MM.1S (cell line): ENCODE measurements at regions not wholly inside any gene's neighbourhood (a gene's known extent, or its start where the extent isn't known, plus 50 kb on each side); places are given as distances from the start of the nearest gene placed in this dataset.
"Not testable (repeated sequence)": the region's sequence is repeated elsewhere in the genome, so short reads cannot be mapped to it uniquely, and the experiment has no call there.

Experiments
- DNase-seq: peaks from one replicate; pipeline ENCODE4 v3.0.0-alpha.2; 2015
- H2AFZ ChIP-seq: fragments of 300-600 bp; sonication (generic); 2 replicates; pipeline ENCODE4 v1.6.0; 2016; ENCODE audit warnings: antibody characterized with exemption, low read length
- H3F3A ChIP-seq: fragments of 300-600 bp; sonication (generic); 2 replicates; pipeline ENCODE4 v1.6.1; 2016; ENCODE audit warnings: mild to moderate bottlenecking, antibody characterized with exemption, low read length, moderate library complexity, mixed read lengths; ENCODE audit not compliant: insufficient read depth
- H3K27ac ChIP-seq: fragments of 300-600 bp; sonication (generic); 2 replicates; pipeline ENCODE4 v1.5.1; 2016; ENCODE audit warnings: mild to moderate bottlenecking, low read length
- H3K27me3 ChIP-seq: fragments of 300-600 bp; sonication (generic); replicated peaks from 2 replicates; pipeline ENCODE4 v1.6.0; 2016; ENCODE audit warnings: low read length; ENCODE audit not compliant: insufficient read depth
- H3K36me3 ChIP-seq: fragments of 300-600 bp; sonication (generic); replicated peaks from 2 replicates; pipeline ENCODE4 v1.6.1; 2016; ENCODE audit warnings: mild to moderate bottlenecking, low read length, mixed read lengths; ENCODE audit not compliant: insufficient read depth
- H3K4me1 ChIP-seq: fragments of 300-600 bp; sonication (generic); 2 replicates; pipeline ENCODE4 v1.6.1; 2016; ENCODE audit warnings: low read length, mixed read lengths
- H3K4me2 ChIP-seq: fragments of 300-600 bp; sonication (generic); 2 replicates; pipeline ENCODE4 v1.6.0; 2016; ENCODE audit warnings: low read depth, low read length
- H3K4me3 ChIP-seq: fragments of 300-600 bp; sonication (generic); 2 replicates; pipeline ENCODE4 v1.5.1; 2016; ENCODE audit warnings: low read length, mixed read lengths
- H3K79me2 ChIP-seq: fragments of 300-600 bp; sonication (generic); 2 replicates; pipeline ENCODE4 v1.6.1; 2016; ENCODE audit warnings: mixed run types, low read length, mixed read lengths
- H3K9ac ChIP-seq: fragments of 300-600 bp; sonication (generic); 2 replicates; pipeline ENCODE4 v1.6.1; 2016; ENCODE audit warnings: low read length, mixed read lengths
- H3K9me2 ChIP-seq: fragments of 300-600 bp; sonication (generic); replicated peaks from 2 replicates; pipeline ENCODE4 v1.6.1; 2016; ENCODE audit warnings: mild to moderate bottlenecking, low read length, mixed read lengths; ENCODE audit not compliant: insufficient read depth
- H3K9me3 ChIP-seq: fragments of 300-600 bp; sonication (generic); replicated peaks from 2 replicates; pipeline ENCODE4 v1.6.1; 2016; ENCODE audit warnings: mild to moderate bottlenecking, low read length, mixed read lengths; ENCODE audit not compliant: insufficient read depth
- H4K20me1 ChIP-seq: fragments of 300-600 bp; sonication (generic); 2 replicates; pipeline ENCODE4 v1.6.1; 2016; ENCODE audit warnings: mild to moderate bottlenecking, low read length, moderate library complexity, mixed read lengths; ENCODE audit not compliant: insufficient read depth

DNA sequence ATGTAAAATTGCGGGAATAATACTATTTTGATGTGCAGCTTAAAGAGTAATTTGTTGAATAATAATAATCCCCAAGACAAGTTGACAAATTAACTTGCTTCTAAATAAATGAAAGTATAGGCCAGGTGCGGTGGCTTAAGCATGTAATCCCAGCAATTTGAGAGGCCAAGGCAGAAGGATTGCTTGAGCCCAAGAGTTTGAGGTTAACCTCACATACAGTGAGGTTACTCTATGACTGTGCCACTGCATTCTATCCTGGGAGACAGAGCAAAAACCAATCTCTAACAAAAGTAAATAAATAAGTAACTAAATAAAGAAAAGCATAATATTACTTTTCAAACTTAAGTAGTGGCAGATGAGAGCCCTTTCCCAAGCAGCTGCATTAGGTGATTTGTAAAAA is 2341.0 kb downstream of the EPHA3 start:
- not testable (repeated sequence) for H3K9ac ChIP-seq, H3K9me3 ChIP-seq, H4K20me1 ChIP-seq, H2AFZ ChIP-seq, H3K36me3 ChIP-seq, H3K79me2 ChIP-seq, DNase-seq, H3K4me3 ChIP-seq, H3K4me2 ChIP-seq, H3K27ac ChIP-seq, H3F3A ChIP-seq, H3K4me1 ChIP-seq, H3K27me3 ChIP-seq, H3K9me2 ChIP-seq

DNA sequence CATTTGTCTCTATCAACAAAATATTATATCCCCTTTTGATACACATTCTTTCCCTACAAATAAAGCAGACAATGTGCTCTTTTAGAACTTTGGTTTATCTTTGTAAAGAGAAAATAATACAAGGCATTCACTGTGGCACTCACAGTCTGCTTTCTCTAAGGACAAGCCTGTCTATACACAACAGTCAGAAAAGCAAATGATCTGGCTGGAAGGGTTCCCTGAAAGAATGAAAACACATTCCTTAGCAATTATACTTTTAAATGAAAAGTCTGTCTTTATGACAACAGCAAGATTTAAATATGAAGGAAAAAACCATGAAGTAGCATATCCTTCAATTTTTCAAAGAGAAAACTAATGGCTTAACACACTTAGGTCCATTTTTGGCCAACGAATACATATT is 2359.1 kb downstream of the EPHA3 start:
- not testable (repeated sequence) for H3K9me3 ChIP-seq

DNA sequence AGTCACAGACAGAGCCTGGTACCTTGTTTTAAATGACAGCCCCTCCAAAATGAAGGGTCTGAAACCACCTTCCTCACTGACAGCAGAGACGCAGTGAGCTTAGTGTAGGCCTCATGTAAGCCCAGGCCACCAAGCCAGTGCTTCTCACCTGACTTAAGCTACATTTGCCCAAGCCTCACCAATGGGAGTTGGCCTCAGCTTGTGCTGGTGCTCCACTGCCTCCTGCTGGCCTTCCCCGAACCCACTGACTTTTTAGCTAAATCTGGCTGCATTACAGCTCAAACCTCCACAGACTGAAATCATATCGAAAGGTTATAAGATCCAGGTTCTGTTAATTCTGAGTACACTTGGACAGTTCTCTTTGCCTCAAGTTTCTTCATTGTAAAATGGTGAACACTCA is 2361.8 kb downstream of the EPHA3 start:
- H3F3A ChIP-seq, H3K4me3 ChIP-seq, H3K36me3 ChIP-seq, H3K27ac ChIP-seq, H3K79me2 ChIP-seq, H3K4me2 ChIP-seq, DNase-seq, H3K9ac ChIP-seq, H3K4me1 ChIP-seq, H3K9me2 ChIP-seq, H4K20me1 ChIP-seq, H3K9me3 ChIP-seq, H3K27me3 ChIP-seq, H2AFZ ChIP-seq: not testable (repeated sequence)

More for the DNA sequence above, 2359.1 kb downstream of the EPHA3 start:
- H3K79me2 ChIP-seq, H3K4me1 ChIP-seq, H3K9ac ChIP-seq, H3K36me3 ChIP-seq, H3K4me3 ChIP-seq, H2AFZ ChIP-seq, DNase-seq, H3K9me2 ChIP-seq, H3K4me2 ChIP-seq, H3K27me3 ChIP-seq, H4K20me1 ChIP-seq, H3K27ac ChIP-seq, H3F3A ChIP-seq: not testable (repeated sequence)

DNA sequence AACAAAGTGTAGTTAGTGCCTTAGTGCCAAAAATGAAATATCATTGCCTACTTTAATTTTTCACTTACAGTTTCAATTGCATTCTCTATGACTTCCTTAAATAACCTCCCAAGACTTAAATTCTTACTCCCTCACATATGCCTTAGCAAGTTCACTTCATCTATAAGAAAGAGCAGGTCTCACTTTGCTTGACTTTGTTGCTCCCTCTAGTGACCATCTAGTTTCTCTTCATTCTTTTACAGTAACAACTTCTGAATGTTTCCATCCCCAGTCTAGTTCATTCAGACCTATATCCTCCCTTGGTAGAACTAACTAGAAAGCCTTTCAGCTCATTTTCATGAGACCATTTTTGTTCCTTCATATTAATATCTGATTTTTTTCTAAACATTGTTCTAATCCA is 2377.6 kb downstream of the EPHA3 start:
- peak; percentile 46 for DNase-seq
- not testable (repeated sequence) for H3K9me3 ChIP-seq, H3K4me1 ChIP-seq, H2AFZ ChIP-seq, H3K27ac ChIP-seq, H3K4me3 ChIP-seq, H3K36me3 ChIP-seq, H3K27me3 ChIP-seq, H3F3A ChIP-seq, H3K9me2 ChIP-seq, H3K79me2 ChIP-seq, H3K9ac ChIP-seq, H4K20me1 ChIP-seq, H3K4me2 ChIP-seq

DNA sequence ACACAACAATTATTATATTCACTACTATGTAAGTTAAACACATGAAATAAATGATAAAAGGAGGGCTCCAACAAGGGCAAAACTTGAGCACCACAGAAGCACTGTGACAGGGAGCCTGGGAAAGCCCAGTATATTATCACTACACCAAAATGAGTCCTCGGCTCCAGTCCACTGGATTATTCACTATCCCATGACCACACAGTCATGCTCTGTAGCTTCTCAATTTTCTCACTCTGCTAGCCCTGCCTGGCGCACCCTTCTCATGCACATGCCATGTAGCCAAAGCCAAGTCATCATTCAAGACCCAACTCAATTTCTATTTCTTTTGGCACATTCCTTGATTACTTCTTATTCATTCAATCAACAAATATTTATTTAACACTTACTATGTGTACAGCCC is 2378.5 kb downstream of the EPHA3 start:
- H3K27me3 ChIP-seq, H3K36me3 ChIP-seq, H3K9me2 ChIP-seq: not testable (repeated sequence)

DNA sequence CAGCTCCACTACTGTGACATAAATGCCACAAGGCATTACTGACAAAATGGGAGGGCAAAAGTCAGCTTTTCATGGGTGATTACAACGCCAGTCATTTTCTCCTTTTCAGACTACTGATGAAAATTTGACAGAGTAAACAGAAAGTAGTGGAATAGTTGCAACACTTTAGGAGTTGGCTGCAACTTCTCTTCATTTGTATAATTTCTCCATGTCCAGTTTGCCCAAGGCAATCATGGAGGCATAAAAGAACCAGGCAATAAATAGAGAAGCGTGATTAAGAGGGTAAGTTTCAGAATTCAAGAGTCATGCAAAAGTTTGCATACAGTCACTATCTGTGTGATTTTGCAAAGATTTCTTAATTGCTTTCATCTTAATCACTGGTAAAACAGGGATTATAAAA is 2390.3 kb downstream of the EPHA3 start:
- H3K36me3 ChIP-seq, H3K4me3 ChIP-seq, H3K4me1 ChIP-seq, H3K9me2 ChIP-seq, H3K27ac ChIP-seq, H3F3A ChIP-seq, DNase-seq, H3K9ac ChIP-seq, H4K20me1 ChIP-seq, H3K9me3 ChIP-seq, H3K27me3 ChIP-seq, H3K79me2 ChIP-seq, H3K4me2 ChIP-seq, H2AFZ ChIP-seq: not testable (repeated sequence)

More for the DNA sequence above, 2378.5 kb downstream of the EPHA3 start:
- H3K9ac ChIP-seq, H3K4me2 ChIP-seq, DNase-seq, H3K9me3 ChIP-seq, H2AFZ ChIP-seq, H3K4me1 ChIP-seq, H3F3A ChIP-seq, H3K79me2 ChIP-seq, H3K27ac ChIP-seq, H3K4me3 ChIP-seq, H4K20me1 ChIP-seq: not testable (repeated sequence)

DNA sequence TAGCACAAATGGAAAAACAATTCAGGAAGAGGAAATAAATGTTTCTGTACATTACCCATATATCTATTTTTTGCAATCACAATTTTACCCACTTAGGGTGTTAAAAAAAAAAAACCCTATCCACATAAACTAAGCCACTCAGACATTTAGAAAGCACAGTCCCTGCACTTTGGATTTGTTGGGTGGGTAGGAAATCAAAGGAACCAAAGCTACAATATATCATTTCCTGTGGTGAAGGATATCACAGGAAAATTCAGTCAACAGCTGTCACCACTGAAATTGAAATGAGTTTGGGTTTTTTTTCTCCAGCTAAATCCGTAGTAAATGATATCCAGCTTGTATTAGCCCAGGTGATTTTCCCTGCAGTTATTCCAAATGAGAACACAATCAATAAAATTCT is 2392.4 kb downstream of the EPHA3 start:
- H3K4me3 ChIP-seq, H3K27ac ChIP-seq, H3K9me3 ChIP-seq, H3F3A ChIP-seq, H4K20me1 ChIP-seq, H3K9me2 ChIP-seq, H3K79me2 ChIP-seq, H3K4me1 ChIP-seq, H3K4me2 ChIP-seq, H3K9ac ChIP-seq, H2AFZ ChIP-seq, H3K27me3 ChIP-seq, DNase-seq, H3K36me3 ChIP-seq: not testable (repeated sequence)

DNA sequence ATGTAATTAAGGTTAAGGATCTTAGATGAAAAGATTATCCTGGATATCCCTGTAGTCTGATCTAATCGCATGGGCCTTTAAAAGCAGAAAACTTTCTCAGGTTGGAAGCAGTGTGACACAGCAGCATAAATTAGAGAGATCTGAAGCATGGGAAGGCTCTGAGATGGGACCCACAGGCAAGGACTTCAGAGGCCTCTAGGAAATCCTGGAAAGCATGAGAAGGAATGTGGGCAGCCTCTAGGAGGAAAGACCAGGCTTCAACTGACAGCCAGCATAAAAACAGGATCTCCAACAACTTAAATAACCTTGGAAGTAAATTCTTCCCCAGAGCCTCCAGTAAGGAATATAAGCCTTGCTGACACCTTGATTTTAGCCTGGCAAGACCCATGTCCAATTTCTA is 2397.5 kb downstream of the EPHA3 start:
- H3K4me1 ChIP-seq, H3K4me3 ChIP-seq, H4K20me1 ChIP-seq, H3K9ac ChIP-seq, H3K9me3 ChIP-seq, H3K9me2 ChIP-seq, H3K79me2 ChIP-seq, DNase-seq, H3K27me3 ChIP-seq, H3K4me2 ChIP-seq, H2AFZ ChIP-seq, H3K36me3 ChIP-seq, H3K27ac ChIP-seq, H3F3A ChIP-seq: not testable (repeated sequence)
